HUDEP-2 (cell line): ENCODE measurements at regions not wholly inside any gene's neighbourhood (a gene's known extent, or its start where the extent isn't known, plus 50 kb on each side); places are given as distances from the start of the nearest gene placed in this dataset.

Experiments used
- DNase-seq, 76 experiments: peaks; one replicate each; lab custom pipeline; 2025; ENCODE audit not compliant: unreplicated experiment in 76 of 76; lab: John Stamatoyannopoulos, UW

DNA sequence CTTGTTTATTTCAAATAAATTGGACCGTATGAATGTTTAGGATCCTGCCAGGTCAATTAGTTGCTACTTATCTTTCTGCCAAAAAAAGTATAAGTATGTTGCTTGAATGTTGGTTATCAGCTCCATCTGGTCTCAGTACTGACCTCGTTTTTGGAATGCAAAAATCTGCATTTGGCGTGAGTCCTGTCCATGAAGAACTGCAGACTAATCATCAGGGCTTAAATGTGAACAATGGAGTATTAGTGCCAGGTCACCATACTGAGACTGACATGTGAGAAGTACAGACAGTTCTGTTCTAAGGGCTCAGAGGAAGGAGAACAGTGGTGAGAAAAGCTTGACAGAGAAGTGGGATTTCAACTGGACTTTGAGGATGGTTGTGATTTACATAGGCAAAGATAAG lies 393.1 kb upstream of the SLC14A2 start:
- DNase-seq, result no peak

DNA sequence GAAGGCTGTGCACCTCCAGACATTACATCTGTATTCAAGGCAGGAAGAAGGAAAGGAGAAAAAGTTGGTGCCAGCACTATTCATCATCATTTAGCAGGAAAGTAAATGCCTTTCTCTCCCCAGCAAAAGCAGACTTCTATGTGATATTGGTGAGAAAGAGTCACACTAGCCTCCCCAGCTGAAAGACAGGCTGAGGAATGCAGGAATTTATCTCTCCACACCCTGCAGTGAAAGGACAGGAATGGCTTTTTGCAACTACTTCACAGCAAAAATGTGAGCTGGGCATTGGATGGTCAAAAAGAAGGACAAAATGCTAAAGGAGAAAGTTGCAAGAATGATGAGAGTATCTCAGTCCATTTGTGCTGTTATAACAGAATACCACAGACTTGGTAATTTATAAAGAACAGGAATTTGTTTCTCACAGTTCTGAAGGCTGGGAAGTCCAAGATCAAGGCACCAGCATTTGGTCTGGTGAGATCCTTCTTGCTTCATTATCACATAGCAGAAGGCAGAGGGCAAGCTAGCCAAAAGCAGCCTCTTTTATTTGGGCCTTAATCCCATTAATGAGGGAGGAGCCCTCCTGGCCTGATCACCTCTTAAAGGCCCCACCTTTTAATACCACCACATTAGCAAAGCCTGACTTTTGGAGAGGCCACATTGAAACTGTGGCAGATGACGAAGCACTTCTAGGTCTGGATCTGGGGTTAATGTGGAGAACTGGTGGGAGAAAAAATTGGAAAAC lies 388.1 kb upstream of the SLC14A2 start:
- no peak for DNase-seq

DNA sequence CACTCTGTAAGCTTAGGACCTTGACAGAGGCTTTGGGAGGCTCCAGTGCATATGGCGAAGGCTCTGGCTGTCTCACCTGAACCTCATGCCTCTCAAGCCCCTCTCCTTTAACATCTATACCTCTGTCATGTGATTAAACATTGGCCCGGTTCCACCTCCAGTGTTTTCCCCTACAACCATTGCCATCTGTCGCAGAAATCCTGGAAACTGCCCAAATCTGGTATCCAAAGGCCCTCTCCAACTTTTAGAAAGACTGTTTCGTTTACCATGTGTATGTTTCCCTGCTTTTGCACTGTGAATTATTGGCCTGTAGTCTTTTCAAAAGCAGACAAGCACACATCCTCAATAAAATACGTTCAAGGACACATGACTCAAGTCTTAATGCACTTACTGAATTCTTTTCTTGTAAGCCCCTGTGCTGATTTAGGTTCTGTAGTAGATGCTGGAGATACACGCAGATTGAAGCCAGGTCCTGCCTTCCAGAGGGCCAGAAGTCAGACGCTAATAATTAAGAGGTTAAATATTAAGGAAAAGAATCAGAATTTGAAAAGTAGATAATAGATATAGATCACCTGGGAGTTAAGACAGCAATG lies 386.4 kb upstream of the SLC14A2 start:
- no peak for DNase-seq

DNA sequence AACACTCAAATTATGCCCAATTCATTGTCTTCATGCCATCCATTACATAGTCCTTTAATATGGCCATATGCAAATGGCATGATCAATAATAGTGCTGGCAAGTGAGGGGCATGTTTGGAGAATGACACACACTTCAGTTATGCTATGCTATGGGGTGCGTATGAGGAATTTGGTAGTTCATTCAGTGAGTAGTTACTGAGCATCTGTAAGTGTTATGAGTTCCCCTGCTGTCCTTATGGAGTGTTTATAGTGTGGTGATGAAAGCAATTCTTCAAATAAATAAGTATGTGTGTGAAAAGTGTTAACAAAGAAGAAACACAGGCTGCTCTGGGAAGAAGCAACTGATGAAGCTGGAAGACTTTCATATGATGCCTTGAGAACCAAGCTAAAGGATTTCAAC lies 383.7 kb upstream of the SLC14A2 start:
- no peak for DNase-seq

DNA sequence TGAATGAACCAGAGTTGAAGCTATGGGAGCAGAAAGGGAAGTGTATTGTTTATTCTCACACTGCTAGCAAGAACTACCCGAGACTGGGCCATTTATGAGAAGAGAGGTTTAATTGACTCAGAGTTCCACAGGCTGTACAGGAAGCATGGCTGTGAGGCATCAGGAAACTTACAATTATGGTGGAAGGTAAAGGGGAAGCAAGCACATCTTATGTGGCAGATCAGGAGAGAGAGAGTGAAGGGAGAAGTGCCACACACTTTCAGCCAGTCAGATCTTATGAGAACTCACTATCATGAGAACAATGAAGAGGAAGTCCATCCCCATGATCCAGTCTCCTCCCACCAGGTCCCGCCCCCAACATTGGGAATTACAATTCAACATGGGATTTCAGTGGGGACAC lies 383.2 kb upstream of the SLC14A2 start:
- no peak for DNase-seq

DNA sequence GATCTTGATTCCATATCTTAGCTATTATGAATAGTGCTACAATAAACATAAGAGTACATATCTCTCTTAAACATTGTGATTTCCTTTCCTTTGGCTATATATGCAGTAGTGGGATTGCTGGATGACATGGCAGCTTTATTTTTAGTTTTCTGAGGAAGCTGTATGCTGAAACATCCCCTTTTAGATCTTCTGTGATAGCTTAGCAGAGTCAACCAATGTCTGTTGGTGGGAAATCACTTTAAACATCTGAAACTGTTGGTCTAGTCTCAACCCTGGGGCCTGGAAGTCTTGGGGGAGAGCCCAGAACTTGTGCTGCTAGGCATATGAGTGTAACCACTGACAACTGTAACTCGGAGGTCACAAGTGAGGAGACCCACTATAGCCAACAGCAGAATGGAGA lies 378.6 kb upstream of the SLC14A2 start:
- no peak for DNase-seq

DNA sequence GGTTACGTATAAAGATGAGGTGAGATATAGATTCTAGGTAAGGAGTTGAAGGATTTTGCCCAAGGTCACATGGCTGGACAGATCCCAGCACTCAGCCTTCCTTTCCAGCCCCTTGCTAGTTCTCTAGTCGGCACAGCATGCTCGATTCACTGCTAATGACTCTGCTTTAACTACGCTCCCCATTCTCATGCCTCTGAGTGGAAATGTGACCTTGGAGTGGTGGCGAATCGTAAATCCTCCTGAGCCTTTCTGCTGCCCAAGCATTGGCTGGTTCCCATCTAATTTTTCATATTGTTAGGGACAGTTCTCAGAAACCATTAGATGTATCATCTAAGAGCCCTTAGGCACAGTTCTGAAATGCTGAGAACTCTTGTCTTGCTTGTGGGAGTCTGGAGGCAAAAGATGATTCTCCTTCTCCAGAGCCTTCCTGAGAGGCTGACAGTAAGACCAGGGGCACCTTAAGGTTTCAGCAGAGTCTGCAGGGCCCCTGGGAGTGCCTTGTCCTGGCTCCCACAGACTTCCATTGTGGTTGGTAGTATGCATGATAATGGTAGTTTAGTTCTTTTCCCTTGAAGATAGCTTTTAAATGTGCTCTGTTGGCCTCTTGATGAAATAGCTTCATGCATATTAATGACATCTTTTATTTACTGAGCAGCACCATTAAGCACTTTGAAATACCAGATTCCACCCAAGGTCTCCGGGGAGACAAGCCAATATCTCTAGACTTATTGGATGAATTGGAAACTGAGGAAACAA lies 377.8 kb upstream of the SLC14A2 start:
- DNase-seq, result no peak

DNA sequence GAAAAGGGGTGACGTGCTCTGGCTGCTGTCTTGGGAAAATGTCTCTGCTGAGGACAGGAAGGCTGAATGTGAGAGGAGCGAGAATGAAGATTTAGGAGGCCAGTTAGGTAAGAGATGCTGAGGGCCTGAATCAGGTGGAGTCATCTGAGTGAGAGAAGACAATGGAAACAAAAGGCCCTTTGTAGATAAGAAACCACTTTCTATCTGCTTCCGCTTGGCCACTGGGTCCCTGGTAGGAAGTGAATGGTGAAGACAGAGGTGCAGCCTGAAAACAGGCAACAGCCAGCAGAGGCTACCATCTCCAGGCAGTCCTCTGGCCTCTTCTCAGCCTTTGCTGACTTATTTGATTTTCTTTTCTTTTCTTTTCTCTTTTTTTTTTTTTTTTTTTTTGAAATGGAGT lies 374.0 kb upstream of the SLC14A2 start:
- no peak for DNase-seq

DNA sequence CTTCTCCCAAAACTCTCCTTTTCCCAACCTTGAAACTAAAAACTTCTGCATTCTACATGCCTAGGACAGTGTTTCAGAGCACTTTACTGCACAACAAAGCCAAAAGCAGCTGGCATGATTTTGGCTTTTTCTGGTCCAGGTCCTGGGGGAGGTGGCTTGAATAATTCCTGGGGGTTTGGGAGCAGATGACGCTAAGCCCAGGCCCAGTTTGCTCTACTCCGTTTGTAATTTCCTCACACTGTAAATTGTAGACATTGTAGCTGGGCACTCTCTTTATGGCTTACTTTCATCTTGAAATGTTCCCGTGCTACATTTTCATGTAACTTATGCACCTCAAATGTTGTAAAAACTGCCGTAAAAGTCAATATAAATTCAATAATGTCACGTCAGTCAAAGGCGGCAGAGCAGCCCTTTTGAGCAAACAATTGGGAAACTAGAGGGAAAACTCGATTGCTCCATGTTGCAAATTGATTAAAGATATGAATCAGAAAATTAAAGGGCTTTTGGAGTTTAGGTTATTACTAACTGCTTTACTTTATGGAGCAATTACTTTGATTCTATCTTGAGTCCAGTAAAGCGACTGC lies 373.2 kb upstream of the SLC14A2 start:
- DNase-seq, result no peak

DNA sequence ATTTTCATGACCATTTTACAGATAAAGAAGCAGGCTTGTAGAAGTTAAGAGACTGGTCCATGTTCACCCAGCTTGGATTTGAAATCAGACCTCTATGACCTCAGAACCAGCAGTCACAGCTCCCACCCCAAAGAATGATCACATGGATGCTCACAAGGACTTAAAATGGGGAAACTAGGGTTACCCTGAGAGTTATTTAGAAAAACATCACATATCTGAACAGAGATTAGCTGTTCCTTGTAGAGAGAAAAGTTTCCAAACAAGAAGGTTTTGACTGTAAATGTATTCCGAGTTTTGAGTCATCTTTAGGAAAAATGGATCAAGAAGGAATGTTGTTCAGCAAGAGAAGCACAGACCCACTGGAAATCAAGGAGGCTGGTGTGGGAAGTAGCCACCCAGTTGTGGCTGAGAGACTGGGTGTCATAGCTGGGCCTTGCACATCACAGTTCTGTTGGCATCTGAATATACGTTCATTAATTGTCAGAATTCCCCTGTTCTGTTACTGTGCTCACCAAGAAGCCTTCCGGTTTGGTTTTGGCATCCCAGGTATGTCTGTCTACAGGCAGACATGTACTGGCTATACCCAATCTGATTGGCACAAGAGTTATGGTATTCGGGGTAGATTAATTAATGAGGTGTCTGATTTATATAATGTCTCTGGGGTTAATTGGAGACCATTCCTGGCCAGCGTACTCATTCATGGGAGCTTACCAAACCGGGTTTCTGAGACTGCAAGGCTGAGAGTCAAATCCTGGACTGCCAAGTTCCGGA lies 371.8 kb upstream of the SLC14A2 start:
- no peak for DNase-seq

DNA sequence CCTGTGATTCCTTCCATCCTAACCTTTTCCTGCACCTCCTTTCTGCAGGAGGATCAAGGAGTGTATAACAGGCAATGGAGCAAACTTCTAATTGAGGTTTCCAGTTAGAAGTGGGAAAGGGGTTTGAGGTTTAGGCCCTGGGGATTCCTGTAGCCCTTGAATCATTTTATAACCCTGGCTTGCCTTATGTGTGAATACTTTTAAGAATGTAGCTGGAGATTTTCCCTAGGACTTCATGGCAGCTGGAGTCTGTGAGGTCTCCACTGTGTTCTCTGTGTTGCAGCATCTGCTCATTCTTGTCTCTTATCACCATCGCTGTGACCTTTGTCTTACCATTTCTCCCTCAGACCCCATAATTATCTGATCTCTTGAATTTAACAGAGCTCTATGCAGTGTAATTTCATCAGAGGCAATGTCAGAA lies 370.2 kb upstream of the SLC14A2 start:
- DNase-seq, result no peak

DNA sequence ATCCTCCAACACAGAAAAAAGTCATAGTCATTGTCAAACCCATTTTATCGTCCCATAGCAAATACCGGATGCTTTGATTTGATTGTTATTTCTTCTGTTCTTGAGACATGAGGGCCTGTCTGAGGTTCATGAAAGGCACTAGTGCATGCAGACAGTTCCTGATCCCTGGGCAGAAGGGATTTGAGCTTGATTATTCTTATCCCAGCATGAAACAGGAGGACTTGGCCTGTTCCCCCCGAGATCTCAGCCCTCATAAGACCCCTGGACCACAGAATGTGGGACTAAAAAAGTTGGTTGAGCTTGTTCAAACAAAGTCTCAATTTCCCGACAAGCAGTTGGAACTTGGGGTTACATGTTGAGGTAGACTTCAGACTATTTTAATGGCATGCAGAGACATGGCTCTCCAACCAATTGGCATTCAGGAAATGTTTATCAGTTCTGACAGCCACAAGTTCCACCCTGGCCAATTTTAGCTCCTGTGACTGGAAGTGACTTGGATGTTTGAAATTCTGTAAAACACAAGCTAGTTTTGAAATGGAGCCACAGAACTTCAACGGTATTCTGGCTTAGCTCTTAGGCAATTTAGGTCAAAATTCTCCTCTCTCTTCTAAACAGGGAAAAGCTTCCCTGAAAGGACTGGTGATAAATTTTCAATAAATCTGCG lies 366.9 kb upstream of the SLC14A2 start:
- DNase-seq, result no peak

DNA sequence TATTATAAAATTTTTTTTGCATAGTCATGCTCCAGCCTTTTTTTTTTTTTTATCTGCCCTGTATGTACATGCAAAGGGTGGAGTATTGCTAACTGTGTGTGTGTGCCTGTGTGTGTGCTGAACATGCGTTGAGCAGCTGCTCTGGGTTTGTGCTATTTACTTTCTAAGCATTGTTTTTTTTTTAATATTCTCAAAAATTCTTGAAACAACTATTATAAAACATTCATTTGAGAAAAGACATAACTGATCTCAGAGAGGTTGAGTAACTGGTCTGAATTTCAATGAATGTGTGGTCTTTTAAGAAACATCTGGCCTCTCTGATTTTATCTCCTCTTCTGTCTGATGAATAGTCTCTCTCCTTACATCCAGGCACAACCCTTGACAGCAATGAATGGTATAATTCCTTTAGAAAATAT lies 366.0 kb upstream of the SLC14A2 start:
- no peak for DNase-seq

DNA sequence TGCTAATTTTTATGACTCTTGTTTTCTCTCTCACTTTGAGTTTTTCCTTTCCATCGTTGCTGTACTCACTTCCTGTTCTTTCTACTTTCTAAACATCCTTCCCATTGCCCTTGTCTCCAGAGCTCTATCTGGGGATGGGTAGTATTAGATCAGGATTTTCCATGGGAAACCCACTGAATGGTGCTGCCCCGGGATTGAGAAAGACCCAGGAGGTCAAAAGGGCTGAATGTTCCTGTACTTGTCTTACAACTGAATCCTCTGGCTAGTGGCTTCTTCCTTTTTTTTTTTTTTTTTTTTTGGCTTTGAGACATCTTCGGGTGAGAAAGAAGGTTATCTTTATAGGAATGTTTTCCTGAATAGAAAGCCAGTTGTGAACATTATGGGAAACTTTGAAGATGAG lies 364.8 kb upstream of the SLC14A2 start:
- no peak for DNase-seq

DNA sequence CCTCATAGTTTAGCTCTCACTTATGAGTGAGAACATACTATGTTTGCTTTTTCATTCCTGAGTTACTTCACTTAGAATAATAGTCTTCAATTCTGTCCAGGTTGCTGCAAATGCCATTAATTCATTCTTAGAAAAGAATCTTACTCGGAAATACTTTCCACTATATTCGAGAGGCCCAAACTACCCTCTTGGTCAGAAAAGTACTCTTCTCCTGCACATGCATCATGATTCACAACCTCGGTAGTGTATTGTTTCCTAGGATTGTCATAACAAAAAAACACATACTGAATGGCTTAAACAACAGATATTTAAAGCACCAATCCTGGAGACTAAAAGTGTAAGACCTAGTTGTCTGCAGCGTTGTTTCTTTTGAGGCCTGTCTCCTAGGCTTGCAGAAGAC lies 364.0 kb upstream of the SLC14A2 start:
- no peak for DNase-seq

DNA sequence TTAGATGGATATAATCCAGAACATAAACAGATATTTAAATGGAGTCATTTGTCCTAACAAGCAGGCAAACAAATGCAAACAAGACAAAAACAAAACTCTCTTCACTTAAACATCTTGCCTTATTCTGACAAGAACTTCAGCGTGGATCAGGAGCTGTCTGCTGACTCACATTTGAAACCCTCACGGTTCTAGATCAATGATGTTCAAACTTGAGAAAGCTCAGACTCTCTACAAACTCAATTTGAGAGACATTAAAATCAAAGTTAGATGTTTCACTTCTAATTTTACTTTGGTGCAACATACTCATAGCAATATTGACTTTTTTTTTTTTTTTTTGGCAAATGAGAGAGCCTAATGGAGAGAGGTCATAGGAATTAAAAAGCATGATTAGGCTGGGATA lies 362.8 kb upstream of the SLC14A2 start:
- DNase-seq, result no peak

DNA sequence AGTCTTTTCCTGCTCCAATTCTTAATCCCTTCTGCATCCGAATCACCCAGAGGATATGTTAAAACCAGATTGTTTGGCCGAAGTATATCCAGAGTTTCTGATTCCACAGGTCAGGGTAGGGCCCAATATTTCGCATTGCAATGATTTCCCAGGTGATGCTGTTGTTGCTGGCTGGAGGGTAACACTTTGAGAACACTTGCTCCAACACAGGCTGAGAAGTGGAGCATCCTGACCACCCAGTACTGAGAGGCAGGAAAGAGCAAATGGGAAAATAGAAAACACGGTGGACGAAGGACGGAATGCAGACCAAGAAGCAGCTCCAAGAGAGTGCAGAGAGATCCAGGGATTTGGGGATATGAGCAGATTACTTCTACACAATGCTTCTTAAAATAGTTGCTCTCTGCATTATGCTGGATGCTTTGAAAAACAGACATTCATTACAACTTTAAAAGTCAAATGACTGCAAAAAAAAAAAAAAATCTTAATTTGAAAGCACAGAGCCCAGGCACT lies 362.2 kb upstream of the SLC14A2 start:
- DNase-seq, result no peak

DNA sequence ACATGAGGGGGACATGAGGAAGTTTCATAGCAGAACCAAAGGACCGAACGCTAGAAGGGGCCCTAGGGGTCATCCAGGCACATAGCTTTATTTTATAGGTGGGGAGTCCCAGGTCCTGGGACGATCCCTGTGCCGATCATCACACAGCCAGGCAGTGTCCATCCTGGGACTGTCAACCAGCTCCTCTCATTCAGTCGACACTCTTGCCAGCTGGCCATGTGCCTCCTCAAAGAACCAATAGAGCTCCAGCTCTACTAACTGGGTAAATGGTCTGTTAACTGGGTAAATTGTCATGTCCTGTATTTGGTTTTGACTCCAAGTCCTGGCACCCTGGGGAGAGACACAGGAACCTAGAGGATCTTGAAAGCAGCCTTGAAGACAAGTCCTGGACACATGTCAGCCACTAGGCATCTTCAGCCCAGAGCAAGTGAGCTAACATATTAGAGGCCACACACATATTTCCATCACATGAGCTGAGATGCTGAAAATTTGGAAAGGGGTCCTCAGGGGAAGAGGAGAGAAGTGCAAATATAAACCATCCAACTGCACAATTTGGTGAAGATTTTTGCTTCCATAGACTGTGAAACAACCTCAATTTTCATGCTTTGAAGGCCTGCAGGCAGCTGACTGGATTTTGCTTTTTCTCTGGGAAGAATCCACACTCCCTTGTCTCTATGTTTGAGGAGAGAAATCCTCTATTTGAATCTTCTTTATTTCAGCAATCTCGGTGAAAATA lies 361.1 kb upstream of the SLC14A2 start:
- no peak for DNase-seq

DNA sequence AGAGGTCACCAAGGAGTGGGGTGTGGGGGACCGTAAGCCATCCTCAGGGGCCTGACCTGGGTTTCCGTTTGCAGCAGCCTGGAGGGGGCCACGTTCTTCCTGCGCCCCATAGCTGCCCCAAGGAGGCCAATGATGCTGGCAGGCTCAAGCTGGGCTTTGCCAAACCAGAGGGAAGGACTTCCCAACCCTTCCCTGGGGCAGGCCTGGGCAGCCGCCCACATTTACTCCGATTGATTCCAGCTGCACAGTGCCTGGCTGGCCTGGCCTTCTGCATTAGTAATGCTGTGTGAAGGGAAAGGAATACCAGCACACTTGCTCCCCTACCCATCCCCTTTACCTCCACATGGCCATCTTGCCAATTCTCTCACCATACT lies 360.6 kb upstream of the SLC14A2 start:
- no peak for DNase-seq
